Pulmonary artery endothelial cell (primary cell): ENCODE measurements at regions not wholly inside any gene's neighbourhood (a gene's known extent, or its start where the extent isn't known, plus 50 kb on each side); places are given as distances from the start of the nearest gene placed in this dataset.
"Not testable (repeated sequence)": the region's sequence is repeated elsewhere in the genome, so short reads cannot be mapped to it uniquely, and the experiment has no call there.

Source experiments
- DNase-seq: peaks from one replicate; pipeline ENCODE4 v3.0.0-alpha.2; 2011; ENCODE audit warnings: low read depth, low spot score

DNA sequence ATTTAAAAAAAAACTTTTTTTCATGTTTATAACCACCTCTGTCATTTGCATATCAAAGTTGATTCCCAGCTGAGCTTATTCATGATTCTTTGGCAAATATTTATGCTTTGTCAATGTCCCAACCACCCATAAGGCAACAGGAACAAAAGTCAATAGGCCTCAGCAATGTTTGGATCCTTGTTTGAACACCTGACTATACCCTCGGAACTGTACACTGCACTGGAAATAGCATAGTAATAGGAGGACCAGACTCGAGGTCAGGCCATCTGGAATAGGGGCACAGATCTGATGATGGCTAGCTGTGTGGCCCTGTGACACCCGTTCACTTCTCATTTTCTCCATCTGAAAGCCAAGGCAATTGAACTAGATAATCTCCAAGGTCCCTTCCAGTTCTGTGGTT, 301.7 kb upstream of the ATP11B start:
- no peak for DNase-seq

DNA sequence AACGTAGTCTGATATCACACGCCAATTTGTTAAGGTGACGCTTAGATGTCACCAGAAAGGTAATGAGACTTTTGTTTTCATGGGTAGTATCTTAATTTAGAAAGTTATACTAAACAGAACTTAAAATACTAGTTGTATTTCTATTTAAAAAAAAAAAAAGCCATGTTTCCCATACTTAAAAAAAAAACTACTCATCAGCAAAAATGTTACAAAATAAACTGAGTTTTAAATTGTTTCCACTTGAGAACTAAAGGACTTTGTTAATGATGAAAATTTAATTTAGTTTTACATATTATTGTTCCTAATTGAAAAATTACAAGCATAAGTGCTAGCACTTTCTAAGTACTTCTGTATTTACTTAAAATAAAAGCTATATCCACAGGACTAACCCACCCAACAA, 300.8 kb upstream of the ATP11B start:
- DNase-seq, result no peak

DNA sequence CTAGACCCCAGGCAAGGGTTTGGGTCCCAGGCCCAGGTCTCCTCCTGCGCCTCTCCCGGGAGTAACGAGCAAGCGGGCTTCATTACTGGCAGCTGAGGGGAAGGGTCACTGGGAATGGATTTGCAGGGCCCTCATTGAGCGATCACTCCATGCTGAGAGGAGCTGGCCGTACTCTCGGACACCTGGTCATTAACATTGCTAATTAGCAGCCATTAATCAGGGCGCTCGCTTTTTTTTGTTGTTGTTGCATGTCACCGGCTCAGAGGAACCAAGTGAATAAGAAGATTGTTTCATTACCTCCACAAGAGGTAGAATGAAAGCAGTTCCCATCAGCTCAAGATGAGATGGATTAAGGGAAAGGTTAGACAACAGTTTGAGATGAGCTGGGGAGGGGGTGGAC, 293.0 kb upstream of the ATP11B start:
- no peak for DNase-seq

DNA sequence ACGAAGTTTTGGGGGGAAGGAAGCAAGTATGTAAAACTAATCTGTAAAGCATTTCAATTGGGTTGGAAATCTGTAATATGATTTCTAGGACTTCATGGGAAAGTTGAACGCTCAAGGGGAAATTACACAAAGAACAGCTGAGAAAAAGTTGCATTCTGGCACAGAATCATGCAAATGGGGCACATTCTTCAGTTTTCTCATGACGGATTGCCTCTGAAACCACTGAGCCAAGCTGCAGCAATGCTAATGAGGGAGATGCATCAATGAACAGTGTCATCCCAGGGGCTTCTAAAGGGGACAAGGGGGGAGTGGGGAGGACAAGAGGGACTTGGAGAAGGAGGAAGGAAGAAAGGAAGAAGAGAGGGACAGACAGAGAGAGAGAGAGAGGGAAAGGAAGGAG, 291.4 kb upstream of the ATP11B start:
- no peak for DNase-seq

DNA sequence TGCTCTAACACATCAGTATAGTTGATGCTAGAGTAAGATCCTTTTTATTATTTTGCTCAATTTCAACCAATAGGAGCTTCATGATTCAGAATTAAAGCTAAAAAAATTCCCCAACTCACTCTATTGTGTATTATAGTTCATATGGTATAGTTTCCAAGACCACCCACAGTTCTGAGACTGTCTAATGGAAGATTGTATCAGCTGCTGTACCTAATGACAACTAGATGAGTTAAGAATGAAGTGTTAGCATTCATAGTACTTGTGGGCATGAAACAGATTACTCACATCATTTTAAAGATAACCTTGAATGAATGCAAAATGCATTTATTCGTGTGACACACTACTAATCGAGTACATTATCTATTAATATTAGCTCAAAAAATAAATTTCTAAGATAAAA, 289.9 kb upstream of the ATP11B start:
- no peak for DNase-seq

DNA sequence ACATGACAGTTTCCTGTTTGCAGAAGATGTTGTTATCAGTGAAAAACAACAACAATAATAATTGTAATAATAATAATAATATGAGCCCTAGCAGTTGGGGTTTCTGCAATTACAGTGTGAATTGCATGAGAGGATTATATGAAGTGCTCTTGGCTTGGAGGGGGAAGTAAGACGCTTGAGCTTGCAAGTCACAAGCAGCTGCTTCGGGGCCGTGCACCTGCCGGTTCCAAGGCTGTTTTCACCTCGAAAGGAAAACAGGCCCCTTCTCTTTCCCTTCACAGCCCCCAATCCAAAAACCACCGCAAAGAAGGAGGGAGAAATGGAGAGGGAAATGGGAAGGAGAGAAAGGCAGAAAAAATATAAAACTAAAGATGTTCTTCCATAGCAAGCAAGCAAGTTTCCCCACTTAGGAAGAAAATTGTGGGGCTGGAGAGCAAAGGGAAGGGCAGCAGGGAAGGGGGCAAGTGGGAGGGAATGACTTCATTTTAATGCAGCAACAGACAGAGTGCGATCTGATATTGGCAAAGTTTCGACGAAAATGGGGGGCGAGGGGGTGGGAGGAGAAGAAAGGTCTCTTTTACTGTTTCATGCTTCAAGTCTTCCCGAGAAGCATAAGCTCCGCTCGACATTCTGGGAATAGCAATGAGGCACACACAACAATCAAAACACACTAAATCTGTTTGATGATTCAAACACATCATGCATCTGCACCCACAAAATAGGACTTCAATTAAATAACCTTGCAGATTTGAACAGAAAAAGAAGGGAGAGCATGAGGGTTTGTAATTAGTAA, 284.2 kb upstream of the ATP11B start:
- DNase-seq, result no peak

DNA sequence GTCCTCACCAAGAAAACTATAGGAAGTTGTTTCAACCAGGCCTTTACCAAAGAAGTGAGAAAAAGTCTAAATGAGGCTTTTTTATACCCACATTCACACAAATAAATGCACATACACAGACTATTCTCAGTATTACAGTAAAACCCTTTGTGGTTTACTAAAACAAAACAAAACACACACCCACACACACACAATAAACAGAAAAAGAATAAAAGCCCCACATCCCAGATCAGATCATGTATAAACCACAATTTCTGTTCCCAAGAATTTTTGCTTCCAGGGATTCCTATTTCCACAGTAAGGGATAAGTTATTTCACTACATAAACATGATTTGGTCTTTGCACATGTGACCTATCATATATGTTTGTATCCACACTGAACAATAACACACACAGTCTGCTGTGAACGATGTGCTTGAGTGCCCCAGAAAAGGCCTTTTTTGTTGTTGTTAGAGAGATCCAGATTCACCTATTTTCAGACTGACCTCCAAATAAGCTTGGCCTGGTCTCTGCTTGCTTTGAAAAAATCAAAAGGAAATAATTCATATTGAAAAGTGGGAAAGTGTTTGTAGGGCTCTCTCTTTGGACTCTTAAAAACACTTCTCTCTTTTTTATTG, 283.4 kb upstream of the ATP11B start:
- no peak for DNase-seq

DNA sequence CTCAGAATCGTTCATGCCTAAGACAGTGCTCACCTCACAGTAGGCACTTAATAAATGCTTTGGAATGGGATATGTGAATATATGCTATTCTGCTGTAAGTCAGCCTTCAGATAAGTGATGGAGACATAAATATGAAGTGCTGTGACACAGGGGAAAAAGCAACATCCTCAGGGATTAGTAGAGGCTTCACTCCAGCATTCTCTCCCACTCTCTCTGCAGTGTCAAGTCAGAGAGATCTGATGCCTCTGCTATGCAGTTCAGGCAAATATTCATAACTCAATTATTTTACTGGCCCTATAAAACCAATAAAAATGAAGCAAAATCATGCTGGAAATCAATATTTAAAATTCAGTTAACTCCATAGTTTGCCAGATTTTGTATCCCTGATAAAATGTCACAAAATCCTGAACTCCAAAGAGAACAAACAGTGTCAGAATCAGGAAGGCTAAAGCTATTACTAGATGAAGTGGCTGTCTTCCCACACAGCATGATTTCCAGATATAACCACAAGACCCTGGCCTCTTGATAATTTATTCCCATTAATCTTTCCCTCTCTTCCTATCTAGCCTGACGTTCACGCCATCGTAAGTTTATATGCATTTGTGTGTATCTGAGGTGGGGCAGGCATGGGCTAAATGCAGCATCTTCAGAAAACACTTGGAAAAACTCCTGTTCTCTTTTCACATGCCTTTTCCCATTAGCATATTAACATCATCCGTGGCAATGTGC, 278.9 kb upstream of the ATP11B start:
- no peak for DNase-seq

DNA sequence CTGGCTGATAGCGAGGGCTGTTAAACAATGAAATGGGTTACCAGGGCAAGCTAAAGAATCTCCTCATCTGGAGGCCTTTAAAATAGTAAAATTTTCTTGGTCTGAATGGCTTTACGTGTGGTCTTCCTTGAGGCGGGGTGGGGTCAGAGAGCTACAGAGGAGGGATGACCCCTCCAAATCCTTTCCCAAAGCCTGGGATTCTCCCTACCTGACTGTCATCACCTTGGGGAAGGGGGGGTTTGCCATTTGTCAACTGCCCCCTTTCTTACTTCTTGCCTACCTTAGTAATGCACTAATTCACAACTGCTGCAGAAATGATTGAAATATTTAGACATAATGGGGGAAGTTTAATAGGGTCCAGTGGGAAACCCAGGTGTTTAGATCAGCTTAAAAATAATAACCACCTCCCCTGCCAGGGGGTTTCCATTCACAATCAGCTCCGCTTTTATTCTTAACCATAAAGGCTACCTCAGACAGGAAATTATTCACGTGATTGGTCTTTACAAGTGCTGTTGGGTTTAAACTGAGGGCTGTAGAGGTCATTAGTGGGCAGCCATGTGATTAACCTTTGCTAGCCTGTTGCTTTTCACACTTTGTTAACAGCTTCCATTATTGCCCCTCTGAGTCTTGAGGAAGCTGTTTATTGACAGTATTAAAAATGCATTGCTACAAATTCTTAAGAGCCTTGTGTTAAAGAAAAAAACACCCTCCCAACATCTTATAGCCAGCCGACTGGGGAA, 276.5 kb upstream of the ATP11B start:
- no peak for DNase-seq

DNA sequence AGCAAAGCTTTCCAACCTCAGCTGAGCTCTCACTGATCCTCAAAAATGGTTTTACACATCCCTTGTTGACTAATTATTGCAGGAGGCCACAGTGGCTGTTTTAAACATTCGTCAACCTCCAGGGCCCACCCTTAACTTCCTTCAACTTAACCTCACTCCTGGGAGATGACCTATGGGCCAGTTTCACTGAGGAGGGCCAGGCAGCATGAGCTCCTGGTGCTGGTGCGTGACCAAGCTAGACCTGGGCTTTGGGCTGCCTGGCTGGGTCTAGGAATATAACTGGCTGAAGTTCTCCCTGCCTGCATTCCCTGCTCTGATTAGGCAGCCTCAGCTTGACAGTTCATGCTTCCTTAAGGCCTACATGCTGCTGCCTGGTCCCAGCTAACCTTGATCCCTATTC, 273.7 kb upstream of the ATP11B start:
- DNase-seq, result no peak

DNA sequence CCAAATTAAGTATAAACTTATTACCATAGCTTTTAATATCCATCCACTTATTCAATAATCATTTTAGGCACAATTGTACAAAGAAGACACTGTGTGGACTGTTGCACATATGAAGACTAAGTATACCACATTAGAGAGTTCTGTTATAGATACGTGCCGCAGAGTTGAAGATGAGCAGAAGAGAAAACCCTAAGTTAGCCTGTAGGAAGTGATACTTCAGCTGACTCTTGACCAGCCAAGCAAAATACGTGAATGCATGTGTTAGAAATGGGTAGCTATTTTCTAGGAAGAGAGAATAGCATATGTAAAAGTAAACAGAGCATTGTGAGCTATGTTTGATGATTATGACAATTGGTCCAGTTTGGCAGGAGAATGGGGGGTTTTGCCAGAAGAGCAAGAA, 272.0 kb upstream of the ATP11B start:
- DNase-seq, result no peak

DNA sequence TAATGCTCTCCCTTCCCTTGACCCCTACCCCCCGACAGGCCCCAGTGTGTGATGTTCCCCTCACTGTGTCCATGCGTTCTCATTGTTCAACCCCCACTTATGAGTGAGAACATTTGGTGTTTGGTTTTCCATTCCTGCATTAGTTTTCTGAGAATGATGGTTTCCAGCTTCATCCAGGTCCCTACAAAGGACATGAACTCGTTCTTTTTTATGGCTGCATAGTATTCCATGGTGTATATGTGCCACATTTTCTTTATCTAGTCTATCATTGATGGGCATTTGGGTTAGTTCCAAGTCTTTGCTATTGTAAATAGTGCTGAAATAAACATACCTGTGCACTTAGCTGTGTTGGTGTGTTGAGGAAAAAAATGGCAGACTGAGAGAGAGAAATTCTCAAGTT, 269.9 kb upstream of the ATP11B start:
- not testable (repeated sequence) for DNase-seq

DNA sequence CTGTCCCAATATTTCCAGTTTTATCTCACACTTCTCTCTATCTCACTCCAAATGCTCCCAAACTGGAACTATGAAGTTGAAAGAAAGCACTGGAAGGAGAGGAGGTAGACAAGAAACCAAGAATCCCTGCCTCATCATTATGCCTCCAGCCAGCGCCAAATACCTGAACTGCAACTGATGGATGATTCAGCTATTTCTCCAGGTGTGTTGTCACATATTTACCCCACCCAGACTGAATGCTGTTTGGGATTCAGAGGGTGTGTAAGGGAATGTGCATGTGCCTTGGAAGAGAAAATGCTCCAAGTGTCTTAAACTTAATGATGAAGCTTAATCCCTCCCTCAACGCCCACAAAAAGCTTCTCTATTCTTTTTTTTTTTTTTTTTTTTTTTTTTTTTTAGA, 269.5 kb upstream of the ATP11B start:
- no peak for DNase-seq

DNA sequence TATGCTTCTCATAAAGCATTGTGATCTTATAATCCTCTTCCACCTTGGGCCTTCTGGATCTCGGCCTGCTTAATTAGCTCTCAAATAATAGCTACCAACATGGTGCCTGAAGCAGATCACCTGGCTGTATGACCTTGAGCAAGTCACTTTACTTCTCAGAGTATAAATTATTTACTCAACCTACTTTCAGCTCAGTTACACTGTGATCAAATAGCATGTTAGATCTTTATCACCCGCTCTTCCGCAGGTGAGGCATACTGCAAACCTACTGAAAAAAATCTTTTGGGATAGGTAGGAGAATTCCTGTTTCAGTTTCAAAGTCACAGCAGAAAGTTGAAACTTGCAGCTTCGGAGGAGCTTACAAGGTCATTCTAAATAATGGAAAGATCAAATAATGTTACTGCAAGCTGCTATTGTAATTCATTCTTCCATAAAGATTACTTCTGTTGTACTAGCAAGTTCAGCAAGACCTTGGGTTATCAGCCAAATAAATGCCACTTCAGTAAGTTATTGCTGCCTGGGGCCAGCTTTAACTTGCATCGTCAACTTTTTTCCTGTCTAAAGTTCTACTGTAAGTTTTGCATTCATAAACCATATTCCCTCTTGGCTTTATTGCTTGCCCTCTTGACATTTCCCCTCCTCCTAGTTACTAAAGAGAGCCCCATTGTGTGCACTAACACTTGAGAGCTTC, 268.4 kb upstream of the ATP11B start:
- no peak for DNase-seq

DNA sequence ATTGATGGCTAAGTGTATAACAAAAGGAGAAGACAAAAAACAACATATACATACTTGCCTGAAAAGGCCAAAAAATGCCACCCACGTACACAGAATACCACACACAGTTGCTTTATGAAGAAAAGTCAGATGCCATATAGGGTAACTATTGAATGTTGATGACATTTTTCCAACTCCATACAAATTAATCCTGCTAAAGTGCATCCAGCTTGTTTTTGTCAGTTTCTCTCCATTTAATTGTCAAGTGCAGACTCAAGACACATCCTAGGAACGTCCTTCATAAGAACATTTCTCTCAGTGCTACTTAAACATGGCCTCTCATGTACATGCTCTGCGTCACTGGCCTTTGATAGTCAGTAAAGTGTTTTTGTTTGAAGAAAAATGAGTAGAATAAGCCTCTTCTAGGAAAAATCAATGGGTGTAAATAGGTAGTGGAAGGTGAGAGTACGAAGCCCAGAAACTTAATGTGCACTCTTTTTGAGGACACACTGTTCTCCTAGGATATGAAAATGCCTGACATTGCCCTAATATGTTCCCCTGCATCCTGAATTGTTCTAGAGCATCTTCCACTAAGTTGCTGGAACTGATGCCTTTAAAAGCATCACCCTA, 267.4 kb upstream of the ATP11B start:
- no peak for DNase-seq

DNA sequence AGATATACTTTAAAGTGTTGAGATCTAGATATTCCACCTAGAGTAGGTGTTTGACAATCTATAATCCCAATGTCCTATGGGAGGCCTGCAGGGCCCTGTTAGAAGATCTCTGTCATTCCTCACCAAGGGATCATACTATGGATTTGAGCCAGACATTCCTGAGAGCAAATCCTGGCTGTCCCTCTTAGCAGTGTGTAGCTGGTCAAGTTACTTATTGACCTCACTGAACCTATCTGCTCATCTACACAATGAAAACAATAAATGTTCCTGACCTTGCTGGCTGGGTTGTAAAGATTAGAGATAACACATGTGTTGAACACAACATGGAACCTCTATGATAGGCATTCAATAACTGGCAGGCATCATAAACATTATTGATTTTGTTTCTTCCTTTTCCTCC, 265.6 kb upstream of the ATP11B start:
- no peak for DNase-seq

DNA sequence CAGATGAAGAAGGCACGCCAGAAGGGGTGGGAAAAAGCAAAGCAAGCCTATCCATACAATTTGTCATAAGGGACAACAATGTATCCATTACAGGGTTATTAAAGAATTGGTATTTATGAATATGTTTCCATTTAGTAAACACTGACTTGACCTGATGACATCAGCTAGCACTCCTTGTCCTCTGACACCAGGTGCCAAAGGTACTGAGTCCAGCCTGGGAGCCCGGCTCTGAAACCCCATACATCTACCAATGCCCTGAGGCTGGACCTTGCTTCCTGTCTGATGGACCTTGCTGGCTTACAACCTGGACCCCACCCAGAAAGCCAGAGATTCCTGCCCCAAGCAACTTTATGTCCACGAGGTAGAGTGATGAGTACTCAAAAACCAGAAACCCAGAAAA, 263.0 kb upstream of the ATP11B start:
- no peak for DNase-seq

DNA sequence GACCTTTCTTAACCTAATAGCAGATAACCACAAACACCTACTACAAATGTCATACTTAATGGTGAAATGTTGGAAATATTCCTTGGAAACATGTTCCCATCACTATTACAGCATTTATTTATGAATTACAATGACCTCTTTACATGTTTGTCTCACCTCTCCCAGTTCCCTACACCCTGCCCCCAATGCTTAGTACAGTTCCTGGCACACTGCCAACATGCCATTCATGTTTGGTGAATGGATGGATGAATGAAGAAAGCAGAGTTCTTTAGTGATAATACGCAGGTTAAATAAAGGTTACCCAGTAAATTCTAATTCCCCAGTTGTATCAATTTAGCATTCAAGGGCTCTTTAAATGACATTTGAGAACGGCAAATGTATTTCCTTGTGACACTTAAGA, 259.9 kb upstream of the ATP11B start:
- DNase-seq, result no peak

DNA sequence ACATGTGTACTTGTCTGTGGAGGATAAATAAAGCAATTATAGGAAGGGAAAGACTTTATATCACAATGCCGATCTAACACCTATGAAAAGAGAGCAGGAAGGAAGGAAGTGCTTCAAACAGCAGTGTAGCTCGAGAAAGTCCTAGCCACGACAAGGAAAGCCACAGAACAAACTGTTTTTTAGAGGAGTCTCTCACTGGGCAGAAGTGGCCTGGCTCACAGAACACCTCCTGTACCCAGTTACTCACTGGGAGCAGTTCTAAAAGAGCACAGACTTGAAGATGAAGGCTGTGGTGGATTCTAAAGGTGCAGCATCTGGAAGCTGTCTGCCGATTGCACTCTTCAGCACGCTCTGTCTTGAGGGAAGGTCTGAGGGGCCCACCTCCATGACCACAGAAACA, 248.8 kb upstream of the ATP11B start:
- DNase-seq, result no peak

DNA sequence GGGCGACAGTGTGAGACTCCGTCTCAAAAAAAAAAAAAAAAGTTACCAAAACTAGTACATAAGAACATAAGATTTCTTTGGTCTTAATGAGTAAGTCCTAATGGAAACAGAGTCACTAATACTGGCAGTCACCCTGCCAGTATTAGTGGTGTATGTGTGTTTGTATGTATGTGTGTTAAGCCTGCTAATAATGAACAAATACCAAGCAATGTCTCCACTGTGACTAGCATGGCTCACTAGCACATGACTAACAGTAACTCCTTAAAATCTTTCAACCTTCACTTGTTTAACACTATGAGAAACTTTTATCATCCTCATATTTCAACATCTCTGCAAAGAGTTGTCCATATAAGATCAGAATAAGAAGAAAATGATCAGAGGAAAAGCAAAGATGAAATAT, 231.0 kb upstream of the ATP11B start:
- DNase-seq, result no peak
